GM12878 (cell line): ENCODE measurements at regions not wholly inside any gene's neighbourhood (a gene's known extent, or its start where the extent isn't known, plus 50 kb on each side); places are given as distances from the start of the nearest gene placed in this dataset.

Source experiments
- ATAC-seq: fragments of 200-7000 bp; cut with Tn5 transposase; 3 replicates; pipeline ENCODE4 v1.9.1; 2020; ENCODE audit warnings: mild to moderate bottlenecking, moderate library complexity
- BruUV-seq: library from RNA; stranded (reverse); fragments of 400-500 nt; replicated peaks from 2 replicates; lab custom pipeline; 2021; lab: Mats Ljungman, UMichigan
- CTCF ChIA-PET: fragments of 300-600 bp; sonication (Branson Sonifier 250); formaldehyde crosslinking; extraction: SDS; loops from one replicate; lab custom pipeline; 2021; ENCODE audit warnings: inconsistent platforms; lab: Yijun Ruan, JAX
- POLR2A ChIA-PET: fragments of 350-600 bp; formaldehyde crosslinking; extraction: SDS; loops from one replicate; lab custom pipeline; 2021; ENCODE audit warnings: inconsistent platforms; lab: Charles Lee
- RAD21 ChIA-PET: fragments of 300-600 bp; sonication (Branson Sonifier 250); formaldehyde crosslinking; loops from one replicate; lab custom pipeline; 2023; ENCODE audit warnings: antibody characterized with exemption; ENCODE audit not compliant: unreplicated experiment; lab: Charles Lee
- SMC1A ChIA-PET: fragments of 300-600 bp; sonication (Branson Sonifier 250); formaldehyde crosslinking; loops from one replicate; lab custom pipeline; 2023; ENCODE audit not compliant: unreplicated experiment, uncharacterized antibody; lab: Charles Lee
- DNase-seq: peaks from one replicate; pipeline ENCODE4 v3.0.0-alpha.2; 2011; ENCODE audit warnings: low read depth, low spot score
- FAIRE-seq: peaks from 3 replicates; lab custom pipeline; 2011; peaks lifted over from hg19 to GRCh38; lab: Jason Lieb, UNC
- H2AFZ ChIP-seq: 2 replicates; pipeline ENCODE4 v1.6.0; 2011; ENCODE audit warnings: low read depth, low read length, control low read depth; ENCODE audit not compliant: control insufficient read depth
- H3K27ac ChIP-seq: 2 replicates; pipeline ENCODE4 v1.5.1; 2011; ENCODE audit warnings: control low read depth; ENCODE audit not compliant: control insufficient read depth, insufficient read depth
- H3K27me3 ChIP-seq, 2 experiments: replicated peaks in 1 of 2; 2 replicates each; pipeline versions ENCODE4 v1.6.0 to v1.6.1; 2011; ENCODE audit warnings: low read length in 1 of 2; ENCODE audit not compliant: control insufficient read depth in 2 of 2, insufficient read depth in 2 of 2
- H3K36me3 ChIP-seq, 2 experiments: 2 replicates each; pipeline ENCODE4 v1.5.1; 2011; ENCODE audit warnings: low read length in 1 of 2; ENCODE audit not compliant: control insufficient read depth in 2 of 2, insufficient read depth in 2 of 2
- H3K4me1 ChIP-seq: 2 replicates; pipeline ENCODE4 v1.6.1; 2011; ENCODE audit warnings: mild to moderate bottlenecking, low read length, moderate library complexity, mixed read lengths; ENCODE audit not compliant: control insufficient read depth, insufficient read depth
- H3K4me2 ChIP-seq: 2 replicates; pipeline ENCODE4 v1.6.0; 2011; ENCODE audit warnings: control low read depth; ENCODE audit not compliant: control insufficient read depth, insufficient read depth
- H3K4me3 ChIP-seq: fragments of 200-600 bp; sonication (generic); 2 replicates; pipeline ENCODE4 v1.5.1; 2016
- H3K79me2 ChIP-seq: 2 replicates; pipeline ENCODE4 v1.6.0; 2011; ENCODE audit warnings: low read length; ENCODE audit not compliant: control insufficient read depth, insufficient read depth
- H3K9ac ChIP-seq: 2 replicates; pipeline ENCODE4 v1.8.0; 2011; ENCODE audit warnings: low read length, control low read depth, mixed read lengths; ENCODE audit not compliant: control insufficient read depth, insufficient read depth
- H3K9me3 ChIP-seq: replicated peaks from 3 replicates; pipeline ENCODE4 v1.5.1; 2011; ENCODE audit warnings: mild to moderate bottlenecking, low read length; ENCODE audit not compliant: control insufficient read depth, insufficient read depth
- H4K20me1 ChIP-seq: 2 replicates; pipeline ENCODE4 v1.6.0; 2011; ENCODE audit not compliant: control insufficient read depth, insufficient read depth
- CEBPB ChIP-seq, 2 experiments: fragments of 150-350 bp in 1 of 2; IDR thresholded peaks; 2 replicates each; pipeline ENCODE4 v1.6.1; 2012 to 2014; ENCODE audit warnings: low read depth in 2 of 2, low read length in 2 of 2, borderline replicate concordance in 1 of 2, inconsistent platforms in 1 of 2
- HCFC1 ChIP-seq: fragments of 150-350 bp; IDR thresholded peaks from 2 replicates; pipeline ENCODE4 v1.6.1; 2014; ENCODE audit warnings: low read length
- NFIC ChIP-seq: IDR thresholded peaks from 2 replicates; pipeline ENCODE4 v1.6.1; 2012; ENCODE audit warnings: low read depth, mild to moderate bottlenecking, inconsistent platforms, low read length, moderate library complexity
- POLR2AphosphoS5 ChIP-seq: IDR thresholded peaks from 2 replicates; pipeline ENCODE4 v1.6.1; 2011; ENCODE audit warnings: mild to moderate bottlenecking, low read length, inconsistent platforms
- PRDM15 ChIP-seq: fragments of 450-650 bp; formaldehyde crosslinking; IDR thresholded peaks from 2 replicates; pipeline ENCODE4 v1.4.0; 2020; ENCODE audit warnings: mild to moderate bottlenecking, moderate library complexity
- RB1 ChIP-seq: fragments of 450-650 bp; formaldehyde crosslinking; IDR thresholded peaks from 2 replicates; pipeline ENCODE4 v1.6.1; 2017; ENCODE audit warnings: mild to moderate bottlenecking, borderline replicate concordance
- RCOR1 ChIP-seq: conservative IDR thresholded peaks from 2 replicates; pipeline ENCODE4 v1.6.1; 2012; ENCODE audit warnings: low read depth, low read length, improper control_type of control experiment
- TCF12 ChIP-seq: IDR thresholded peaks from 2 replicates; pipeline ENCODE4 v1.6.1; 2011; ENCODE audit warnings: low read depth, mild to moderate bottlenecking, low read length
- TCF7 ChIP-seq: IDR thresholded peaks from 2 replicates; pipeline ENCODE4 v1.6.1; 2014; ENCODE audit warnings: antibody characterized with exemption, borderline replicate concordance
- ZNF622 ChIP-seq: fragments of 450-650 bp; IDR thresholded peaks from 2 replicates; pipeline ENCODE4 v1.6.1; 2017; ENCODE audit warnings: mild to moderate bottlenecking, inconsistent platforms
- WGBS: methylation state at CpG from one replicate; pipeline ENCODE4 v1.1.6; 2016; ENCODE audit warnings: low lambda C conversion rate; ENCODE audit not compliant: insufficient replicate concordance, insufficient coverage; ENCODE audit errors: missing lambda C conversion rate; 5-methylcytosine and 5-hydroxymethylcytosine counted together
- in situ Hi-C: fragments of 300-500 bp; cut with MboI; formaldehyde crosslinking; loops from 9 replicates; pipeline ENCODE4 v1.14.3; 2018; ENCODE audit warnings: mixed read lengths
- intact Hi-C: fragments of 100-400 bp; cut with micrococcal nuclease; formaldehyde crosslinking; loops from one replicate; pipeline ENCODE4 v1.14.2; 2022; ENCODE audit not compliant: unreplicated experiment
- TF ChIP-seq, protein P1 (sequence below): IDR thresholded peaks from 2 replicates; pipeline ENCODE4 v1.6.1; 2012; ENCODE audit warnings: low read length, inconsistent platforms
- TF ChIP-seq, protein P2 (sequence below): IDR thresholded peaks from 2 replicates; pipeline ENCODE4 v1.6.1; 2011; ENCODE audit warnings: mild to moderate bottlenecking, low read depth, low read length, moderate library complexity; ENCODE audit not compliant: insufficient replicate concordance
- TF ChIP-seq, protein P3 (sequence below): fragments of 450-650 bp; IDR thresholded peaks from 2 replicates; pipeline ENCODE4 v1.6.1; 2017; ENCODE audit warnings: mild to moderate bottlenecking, low read depth, inconsistent platforms; ENCODE audit not compliant: poor library complexity, severe bottlenecking

- CTCF ChIA-PET: no interaction called here
- DNase-seq: no peak
- no peak overlapping the region for H3K4me3 ChIP-seq
- no peaks in the 10 kb centered on the region for H3K36me3 ChIP-seq
- H4K20me1 ChIP-seq: no peaks in the 10 kb centered on the region
- POLR2A ChIA-PET: no interaction called here
- H3K4me2 ChIP-seq: no peak overlapping the region
- 0% methylated on average over 2 of the region's 2 CpGs for WGBS
- no peak for ATAC-seq
- H3K27me3 ChIP-seq: no peaks in the 10 kb centered on the region
- no peak overlapping the region for H3K9ac ChIP-seq
- in situ Hi-C loops (no loop called here), intact Hi-C loops (no loop called here)
- no peaks in the 10 kb centered on the region for H3K79me2 ChIP-seq
- RAD21 ChIA-PET: no interaction called here
- SMC1A ChIA-PET: no interaction called here
- BruUV-seq: no TSS peak
- no peaks in the 10 kb centered on the region for H3K4me1 ChIP-seq
- H2AFZ ChIP-seq: no peak overlapping the region
- no peaks in the 10 kb centered on the region; the same call in 2 of the 3 replicates for H3K9me3 ChIP-seq
- TF ChIP-seq TCF7 (no peak), PRDM15 (CRISPR knock-in tag) (no peak), CEBPB (IDR thresholded peaks at IDR 0.05; ENCODE audit: borderline replicate concordance in 1 of 2, low read depth in 2 of 2, low read length in 2 of 2) (no peak), HCFC1 (no peak), ZNF622 (no peak), POLR2AphosphoS5 (no peak), RCOR1 (no peak), RB1 (no peak), NFIC (no peak), TCF12 (no peak)
- TF ChIP-seq, protein P1, sequence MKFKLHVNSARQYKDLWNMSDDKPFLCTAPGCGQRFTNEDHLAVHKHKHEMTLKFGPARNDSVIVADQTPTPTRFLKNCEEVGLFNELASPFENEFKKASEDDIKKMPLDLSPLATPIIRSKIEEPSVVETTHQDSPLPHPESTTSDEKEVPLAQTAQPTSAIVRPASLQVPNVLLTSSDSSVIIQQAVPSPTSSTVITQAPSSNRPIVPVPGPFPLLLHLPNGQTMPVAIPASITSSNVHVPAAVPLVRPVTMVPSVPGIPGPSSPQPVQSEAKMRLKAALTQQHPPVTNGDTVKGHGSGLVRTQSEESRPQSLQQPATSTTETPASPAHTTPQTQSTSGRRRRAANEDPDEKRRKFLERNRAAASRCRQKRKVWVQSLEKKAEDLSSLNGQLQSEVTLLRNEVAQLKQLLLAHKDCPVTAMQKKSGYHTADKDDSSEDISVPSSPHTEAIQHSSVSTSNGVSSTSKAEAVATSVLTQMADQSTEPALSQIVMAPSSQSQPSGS: no peak
- TF ChIP-seq, protein P2, sequence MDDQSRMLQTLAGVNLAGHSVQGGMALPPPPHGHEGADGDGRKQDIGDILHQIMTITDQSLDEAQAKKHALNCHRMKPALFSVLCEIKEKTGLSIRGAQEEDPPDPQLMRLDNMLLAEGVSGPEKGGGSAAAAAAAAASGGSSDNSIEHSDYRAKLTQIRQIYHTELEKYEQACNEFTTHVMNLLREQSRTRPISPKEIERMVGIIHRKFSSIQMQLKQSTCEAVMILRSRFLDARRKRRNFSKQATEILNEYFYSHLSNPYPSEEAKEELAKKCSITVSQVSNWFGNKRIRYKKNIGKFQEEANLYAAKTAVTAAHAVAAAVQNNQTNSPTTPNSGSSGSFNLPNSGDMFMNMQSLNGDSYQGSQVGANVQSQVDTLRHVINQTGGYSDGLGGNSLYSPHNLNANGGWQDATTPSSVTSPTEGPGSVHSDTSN: no peak
- TF ChIP-seq, protein P3, sequence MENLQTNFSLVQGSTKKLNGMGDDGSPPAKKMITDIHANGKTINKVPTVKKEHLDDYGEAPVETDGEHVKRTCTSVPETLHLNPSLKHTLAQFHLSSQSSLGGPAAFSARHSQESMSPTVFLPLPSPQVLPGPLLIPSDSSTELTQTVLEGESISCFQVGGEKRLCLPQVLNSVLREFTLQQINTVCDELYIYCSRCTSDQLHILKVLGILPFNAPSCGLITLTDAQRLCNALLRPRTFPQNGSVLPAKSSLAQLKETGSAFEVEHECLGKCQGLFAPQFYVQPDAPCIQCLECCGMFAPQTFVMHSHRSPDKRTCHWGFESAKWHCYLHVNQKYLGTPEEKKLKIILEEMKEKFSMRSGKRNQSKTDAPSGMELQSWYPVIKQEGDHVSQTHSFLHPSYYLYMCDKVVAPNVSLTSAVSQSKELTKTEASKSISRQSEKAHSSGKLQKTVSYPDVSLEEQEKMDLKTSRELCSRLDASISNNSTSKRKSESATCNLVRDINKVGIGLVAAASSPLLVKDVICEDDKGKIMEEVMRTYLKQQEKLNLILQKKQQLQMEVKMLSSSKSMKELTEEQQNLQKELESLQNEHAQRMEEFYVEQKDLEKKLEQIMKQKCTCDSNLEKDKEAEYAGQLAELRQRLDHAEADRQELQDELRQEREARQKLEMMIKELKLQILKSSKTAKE: no peak
- H3K27ac ChIP-seq: no peak overlapping the region
- FAIRE-seq: no peak
Observed at GRCh38 chr13:47064381-47064780, 167.5 kb upstream of the HTR2A start.
